Upper lobe of left lung (tissue), 4 donors: ENCODE measurements at regions not wholly inside any gene's neighbourhood (a gene's known extent, or its start where the extent isn't known, plus 50 kb on each side); places are given as distances from the start of the nearest gene placed in this dataset.

Source experiments
- EP300 ChIP-seq, 4 donors: sonication (generic); formaldehyde crosslinking; IDR thresholded peaks; one replicate each; pipeline ENCODE4 v1.5.1; 2017; ENCODE audit warnings: antibody characterized with exemption in 4 of 4, control low read depth in 2 of 4
- POLR2A ChIP-seq, 4 donors: fragments of 450-650 bp; IDR thresholded peaks; one replicate each; pipeline ENCODE4 v1.5.1; 2016 to 2017; ENCODE audit warnings: antibody characterized with exemption in 4 of 4, mild to moderate bottlenecking in 2 of 4
- POLR2AphosphoS5 ChIP-seq, 2 donors: sonication (generic); formaldehyde crosslinking; IDR thresholded peaks; one replicate each; pipeline ENCODE4 v1.5.1; 2017; ENCODE audit warnings: antibody characterized with exemption in 2 of 2
- TF ChIP-seq, protein P1 (sequence below), 6 experiments: fragments of 450-650 bp in 4 of 6; fragments of 200-600 bp in 2 of 6; sonication (generic) in 2 of 6; IDR thresholded peaks; one replicate each; pipeline ENCODE4 v1.5.1; 2016 to 2019; ENCODE audit warnings: antibody characterized with exemption in 6 of 6

DNA sequence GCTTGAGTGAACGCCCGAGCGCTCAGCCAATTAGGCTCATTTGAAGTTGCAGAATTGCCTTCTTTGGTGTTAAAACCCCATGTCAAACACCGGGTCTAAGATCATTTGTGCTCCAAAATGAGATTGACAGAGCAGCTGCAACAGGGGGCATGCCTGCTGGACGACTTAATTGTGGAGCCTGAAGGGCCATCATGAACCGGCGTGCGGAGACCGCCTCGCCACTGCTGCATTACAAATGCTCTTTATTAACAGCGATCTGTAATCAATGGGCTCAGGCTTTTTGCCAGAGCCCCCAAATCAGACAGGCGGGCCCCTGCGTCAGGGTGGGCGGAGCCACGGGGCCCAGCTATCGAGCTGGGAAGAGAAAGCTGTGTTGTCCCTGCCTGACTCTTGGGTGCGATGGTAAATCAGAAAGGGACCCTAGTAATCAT, 183.2 kb downstream of the SIM1 start:
- TF ChIP-seq POLR2A (IDR thresholded peaks at IDR 0.05) (no peak), POLR2AphosphoS5 (IDR thresholded peaks at IDR 0.05) (no peak), EP300 (IDR thresholded peaks at IDR 0.05) (no peak)
- TF ChIP-seq, protein P1, sequence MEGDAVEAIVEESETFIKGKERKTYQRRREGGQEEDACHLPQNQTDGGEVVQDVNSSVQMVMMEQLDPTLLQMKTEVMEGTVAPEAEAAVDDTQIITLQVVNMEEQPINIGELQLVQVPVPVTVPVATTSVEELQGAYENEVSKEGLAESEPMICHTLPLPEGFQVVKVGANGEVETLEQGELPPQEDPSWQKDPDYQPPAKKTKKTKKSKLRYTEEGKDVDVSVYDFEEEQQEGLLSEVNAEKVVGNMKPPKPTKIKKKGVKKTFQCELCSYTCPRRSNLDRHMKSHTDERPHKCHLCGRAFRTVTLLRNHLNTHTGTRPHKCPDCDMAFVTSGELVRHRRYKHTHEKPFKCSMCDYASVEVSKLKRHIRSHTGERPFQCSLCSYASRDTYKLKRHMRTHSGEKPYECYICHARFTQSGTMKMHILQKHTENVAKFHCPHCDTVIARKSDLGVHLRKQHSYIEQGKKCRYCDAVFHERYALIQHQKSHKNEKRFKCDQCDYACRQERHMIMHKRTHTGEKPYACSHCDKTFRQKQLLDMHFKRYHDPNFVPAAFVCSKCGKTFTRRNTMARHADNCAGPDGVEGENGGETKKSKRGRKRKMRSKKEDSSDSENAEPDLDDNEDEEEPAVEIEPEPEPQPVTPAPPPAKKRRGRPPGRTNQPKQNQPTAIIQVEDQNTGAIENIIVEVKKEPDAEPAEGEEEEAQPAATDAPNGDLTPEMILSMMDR (IDR thresholded peaks at IDR 0.05): no peak
